ENCODE measurements at regions not wholly inside any gene's neighbourhood (a gene's known extent, or its start where the extent isn't known, plus 50 kb on each side); places are given as distances from the start of the nearest gene placed in this dataset.

DNA sequence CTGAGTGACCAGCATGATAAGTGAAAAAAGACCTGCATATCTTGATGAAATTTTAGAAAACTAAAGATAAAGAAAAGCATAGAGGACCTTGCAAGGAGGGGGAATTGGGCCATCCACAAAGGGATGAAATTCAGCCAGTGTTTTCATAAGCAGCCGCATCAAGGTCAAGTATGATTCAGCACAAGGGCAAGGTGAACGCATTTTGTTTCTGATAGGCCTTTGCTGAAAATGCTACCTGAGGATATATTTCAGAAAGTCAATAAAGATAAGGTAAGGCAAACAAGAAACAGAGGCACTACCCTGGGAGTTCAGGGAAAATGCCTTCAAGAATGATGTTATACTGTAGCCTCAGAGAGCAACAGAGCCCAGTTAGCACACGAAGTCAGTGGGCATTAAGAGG is 55.0 kb upstream of the SHH start:
- CTCF ChIA-PET: interaction anchor here (0.9 kb wide), 1 partner anchor 11 kb away, joined by 3 read pairs; no protein-coding TSS in a partner anchor
- no TSS peak for BruUV-seq (replicated peaks)
- TF ChIP-seq, protein P1, sequence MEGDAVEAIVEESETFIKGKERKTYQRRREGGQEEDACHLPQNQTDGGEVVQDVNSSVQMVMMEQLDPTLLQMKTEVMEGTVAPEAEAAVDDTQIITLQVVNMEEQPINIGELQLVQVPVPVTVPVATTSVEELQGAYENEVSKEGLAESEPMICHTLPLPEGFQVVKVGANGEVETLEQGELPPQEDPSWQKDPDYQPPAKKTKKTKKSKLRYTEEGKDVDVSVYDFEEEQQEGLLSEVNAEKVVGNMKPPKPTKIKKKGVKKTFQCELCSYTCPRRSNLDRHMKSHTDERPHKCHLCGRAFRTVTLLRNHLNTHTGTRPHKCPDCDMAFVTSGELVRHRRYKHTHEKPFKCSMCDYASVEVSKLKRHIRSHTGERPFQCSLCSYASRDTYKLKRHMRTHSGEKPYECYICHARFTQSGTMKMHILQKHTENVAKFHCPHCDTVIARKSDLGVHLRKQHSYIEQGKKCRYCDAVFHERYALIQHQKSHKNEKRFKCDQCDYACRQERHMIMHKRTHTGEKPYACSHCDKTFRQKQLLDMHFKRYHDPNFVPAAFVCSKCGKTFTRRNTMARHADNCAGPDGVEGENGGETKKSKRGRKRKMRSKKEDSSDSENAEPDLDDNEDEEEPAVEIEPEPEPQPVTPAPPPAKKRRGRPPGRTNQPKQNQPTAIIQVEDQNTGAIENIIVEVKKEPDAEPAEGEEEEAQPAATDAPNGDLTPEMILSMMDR (IDR thresholded peaks at IDR 0.05; ENCODE audit: unreplicated experiment): no peak
- no peaks in the 10 kb centered on the region for H3K4me1 Mint-ChIP-seq (ENCODE audit: insufficient read depth, unreplicated experiment)
- H3K27me3 Mint-ChIP-seq (ENCODE audit: insufficient read depth, unreplicated experiment): peaks cover 13% of the 10 kb centered on the region
- H3K9me3 Mint-ChIP-seq (ENCODE audit: unreplicated experiment): no peaks in the 10 kb centered on the region
- no peak for DNase-seq (ENCODE audit: unreplicated experiment)
- no peak overlapping the region for H3K4me3 Mint-ChIP-seq (ENCODE audit: unreplicated experiment)
- no peaks in the 10 kb centered on the region for H3K36me3 Mint-ChIP-seq (ENCODE audit: insufficient read depth, unreplicated experiment)
- POLR2A ChIA-PET: no interaction called here
- H3K27ac Mint-ChIP-seq (ENCODE audit: low read depth, unreplicated experiment): no peak overlapping the region
- intact Hi-C loops (cut with micrococcal nuclease): no loop called here

DNA sequence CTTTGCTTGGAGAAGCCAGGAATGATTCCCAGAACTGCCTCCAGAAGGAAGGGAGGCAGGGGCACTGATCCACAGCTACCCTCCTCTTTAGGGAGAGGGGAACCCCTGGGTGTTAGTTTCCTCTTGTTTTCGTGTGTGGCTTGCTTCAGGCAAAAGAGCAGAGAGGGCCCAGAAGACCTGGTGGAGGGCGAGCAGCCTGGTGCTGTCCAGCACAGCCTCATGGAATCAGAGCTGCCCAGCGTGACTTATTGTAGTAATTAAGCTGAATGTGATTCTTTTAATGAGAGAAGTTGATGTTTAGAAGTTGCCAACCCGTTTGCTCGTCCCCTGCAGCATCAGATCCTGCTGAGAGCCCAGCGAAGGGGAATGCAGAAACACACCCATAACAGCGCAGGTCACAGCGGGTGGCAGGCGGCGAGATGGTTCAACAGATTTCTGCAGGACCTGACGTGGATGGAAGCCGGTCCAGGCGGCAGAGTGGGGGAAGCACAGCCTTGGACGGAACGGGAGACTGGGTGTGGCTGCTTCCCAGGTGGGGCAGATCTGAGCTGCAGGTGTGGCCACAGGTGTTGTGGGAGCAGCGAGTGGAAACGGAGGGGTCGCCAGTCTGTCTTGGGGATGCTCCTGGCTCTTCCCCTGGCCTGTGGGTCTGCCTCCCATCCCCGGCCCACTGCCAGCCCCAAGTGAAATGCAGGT is 53.7 kb upstream of the SHH start:
- ChIA-PET CTCF (interaction anchor here (0.6 kb wide), 1 partner anchor 677 kb away, joined by 3 read pairs; no protein-coding TSS in a partner anchor), POLR2A (no interaction called here)
- no peak for DNase-seq (ENCODE audit: unreplicated experiment)
- H3K9me3 Mint-ChIP-seq (ENCODE audit: unreplicated experiment): no peaks in the 10 kb centered on the region
- H3K36me3 Mint-ChIP-seq (ENCODE audit: insufficient read depth, unreplicated experiment): peaks cover 6% of the 10 kb centered on the region
- no peak overlapping the region for H3K4me3 Mint-ChIP-seq (ENCODE audit: unreplicated experiment)
- H3K4me1 Mint-ChIP-seq (ENCODE audit: insufficient read depth, unreplicated experiment): no peaks in the 10 kb centered on the region
- intact Hi-C loops (cut with micrococcal nuclease): no loop called here
- BruUV-seq (replicated peaks): no TSS peak
- TF ChIP-seq, protein P1 (IDR thresholded peaks at IDR 0.05; ENCODE audit: unreplicated experiment): no peak
- peak overlapping the region; percentile 32 for H3K27ac Mint-ChIP-seq (ENCODE audit: low read depth, unreplicated experiment)
- peaks cover 13% of the 10 kb centered on the region for H3K27me3 Mint-ChIP-seq (ENCODE audit: insufficient read depth, unreplicated experiment)

DNA sequence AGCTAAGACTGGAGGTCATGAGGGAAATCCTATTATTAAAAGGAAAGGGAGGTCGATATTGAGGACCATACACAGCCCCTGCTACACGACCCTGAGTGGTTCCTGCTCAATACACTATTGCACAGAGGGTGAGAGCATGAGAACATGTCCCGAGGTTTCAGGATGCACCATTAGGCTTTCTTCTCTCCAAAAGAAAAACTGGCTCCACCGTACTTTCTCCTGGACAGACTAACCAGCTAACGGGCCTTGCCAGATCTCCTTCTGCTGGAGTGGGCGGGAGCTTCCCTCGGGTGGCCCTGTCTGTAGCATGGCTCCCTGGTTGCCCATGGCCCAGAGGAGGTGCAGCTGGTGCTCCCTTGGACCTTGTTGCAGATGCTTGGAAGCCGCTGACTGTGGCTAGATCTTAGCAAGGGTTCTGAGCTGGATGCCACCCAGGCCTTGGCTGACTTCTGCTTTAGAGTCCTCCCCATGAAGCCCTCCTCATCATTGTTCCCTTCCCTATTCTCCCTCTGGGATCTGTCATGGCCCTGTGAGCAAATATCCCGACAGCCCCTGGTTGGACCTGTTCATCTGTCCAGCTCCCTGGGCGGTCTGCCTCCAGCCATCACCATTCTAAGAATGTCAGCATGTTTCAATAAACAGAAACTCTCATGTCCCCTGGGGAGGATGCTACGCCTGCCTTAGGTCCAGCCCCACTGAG is 52.9 kb upstream of the SHH start:
- TF ChIP-seq, protein P1 (IDR thresholded peaks at IDR 0.05; ENCODE audit: unreplicated experiment): no peak
- no peaks in the 10 kb centered on the region for H3K4me1 Mint-ChIP-seq (ENCODE audit: insufficient read depth, unreplicated experiment)
- peaks cover 6% of the 10 kb centered on the region for H3K36me3 Mint-ChIP-seq (ENCODE audit: insufficient read depth, unreplicated experiment)
- POLR2A ChIA-PET: no interaction called here
- H3K9me3 Mint-ChIP-seq (ENCODE audit: unreplicated experiment): no peaks in the 10 kb centered on the region
- CTCF ChIA-PET: interaction anchor here (0.6 to 1.4 kb wide), 3 partner anchors 11 to 608 kb away, joined by 3 read pairs; no protein-coding TSS in a partner anchor
- H3K27me3 Mint-ChIP-seq (ENCODE audit: insufficient read depth, unreplicated experiment): peaks cover 13% of the 10 kb centered on the region
- intact Hi-C loops (cut with micrococcal nuclease): loop anchor here (5.0 kb wide), 1 partner anchor 43 kb away; no protein-coding TSS in a partner anchor
- DNase-seq (ENCODE audit: unreplicated experiment): no peak
- BruUV-seq (replicated peaks): no TSS peak
- no peak overlapping the region for H3K4me3 Mint-ChIP-seq (ENCODE audit: unreplicated experiment)
- peak overlapping the region; percentile 32 for H3K27ac Mint-ChIP-seq (ENCODE audit: low read depth, unreplicated experiment)

DNA sequence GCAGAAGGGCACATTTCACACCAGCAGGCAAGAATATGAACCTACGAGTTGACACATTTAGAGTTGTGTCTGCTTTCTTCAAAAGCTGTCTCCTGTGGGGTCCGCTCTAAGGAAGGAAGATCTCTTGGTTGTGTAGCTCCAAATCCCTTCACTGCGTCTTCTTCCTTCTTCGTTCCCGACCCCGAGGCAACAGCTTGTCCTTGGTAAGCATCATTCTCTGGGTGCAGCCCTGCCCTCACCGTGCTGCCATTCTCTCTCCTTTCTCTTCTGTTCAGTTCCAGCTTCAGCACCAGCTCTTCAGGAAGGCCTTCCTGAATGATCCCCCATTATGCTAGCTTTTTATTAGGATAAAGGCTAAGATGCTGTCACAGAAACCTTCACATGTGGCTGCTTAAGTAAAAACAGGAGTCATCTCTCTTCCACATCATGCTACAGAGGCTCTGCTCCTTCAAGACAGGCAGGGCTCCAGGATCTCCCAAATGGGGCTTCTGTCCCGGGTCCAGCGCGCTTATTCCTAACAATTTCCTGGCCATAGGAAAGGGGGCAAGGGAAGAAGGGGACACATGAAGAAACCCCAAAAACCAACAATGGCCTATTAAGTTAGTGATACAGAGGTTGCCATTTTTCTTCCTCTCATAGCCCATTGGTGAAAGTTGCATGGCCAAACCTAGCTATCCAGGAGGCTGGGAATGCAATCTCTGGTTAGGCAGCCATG is 52.2 kb upstream of the SHH start:
- DNase-seq (ENCODE audit: unreplicated experiment): no peak
- no TSS peak for BruUV-seq (replicated peaks)
- ChIA-PET POLR2A (no interaction called here), CTCF (interaction anchor here (0.6 to 1.6 kb wide), 6 partner anchors 8 to 609 kb away, joined by 3 to 5 read pairs (median 3); no protein-coding TSS in a partner anchor)
- intact Hi-C loops (cut with micrococcal nuclease): loop anchor here (5.0 kb wide), 1 partner anchor 42 kb away; no protein-coding TSS in a partner anchor
- TF ChIP-seq, protein P1 (IDR thresholded peaks at IDR 0.05; ENCODE audit: unreplicated experiment): no peak
- H3K4me1 Mint-ChIP-seq (ENCODE audit: insufficient read depth, unreplicated experiment): no peaks in the 10 kb centered on the region
- H3K36me3 Mint-ChIP-seq (ENCODE audit: insufficient read depth, unreplicated experiment): peaks cover 6% of the 10 kb centered on the region
- H3K9me3 Mint-ChIP-seq (ENCODE audit: unreplicated experiment): no peaks in the 10 kb centered on the region
- H3K4me3 Mint-ChIP-seq (ENCODE audit: unreplicated experiment): no peak overlapping the region
- H3K27ac Mint-ChIP-seq (ENCODE audit: low read depth, unreplicated experiment): no peak overlapping the region
- H3K27me3 Mint-ChIP-seq (ENCODE audit: insufficient read depth, unreplicated experiment): peaks cover 13% of the 10 kb centered on the region

All from MCF 10A (cell line).